Dedifferentiated amniotic fluid mesenchymal stem cell (primary cell): ENCODE measurements at regions not wholly inside any gene's neighbourhood (a gene's known extent, or its start where the extent isn't known, plus 50 kb on each side); places are given as distances from the start of the nearest gene placed in this dataset.
A peak's percentile ranks its signal among the peaks of the same experiment; 100 is the strongest.
"Not testable (repeated sequence)": the region's sequence is repeated elsewhere in the genome, so short reads cannot be mapped to it uniquely, and the experiment has no call there.

Experiments used
- DNase-seq: peaks from one replicate; pipeline ENCODE4 v3.0.0-alpha.2; 2016; ENCODE audit errors: extremely low spot score

DNA sequence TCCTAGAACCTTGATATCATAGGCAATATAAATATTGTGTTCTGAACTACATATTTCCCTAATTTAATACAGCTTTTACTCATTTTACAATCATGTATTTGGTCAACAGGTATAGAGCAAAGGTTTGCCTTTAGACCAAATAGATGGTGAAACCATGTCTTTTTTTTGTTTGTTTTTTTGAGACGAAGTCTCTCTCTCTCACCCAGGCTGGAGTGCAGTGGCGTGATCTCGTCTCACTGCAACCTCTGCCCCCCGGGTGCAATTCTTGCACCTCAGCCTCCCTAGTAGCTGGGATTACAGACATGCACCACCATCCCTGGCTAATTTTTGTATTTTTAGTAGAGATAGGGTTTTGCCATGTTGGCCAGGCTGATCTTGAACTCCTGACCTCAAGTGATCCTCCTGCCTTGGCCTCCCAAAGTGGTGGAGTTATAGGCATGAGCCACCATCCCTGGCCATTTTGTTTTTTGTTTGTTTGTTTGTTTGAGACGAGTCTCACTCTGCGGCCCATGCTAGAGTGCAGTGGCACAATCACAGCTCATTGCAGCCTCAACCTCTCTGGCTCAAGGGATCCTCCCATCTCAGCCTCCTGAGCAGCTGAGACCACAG, 243.7 kb upstream of the FOXN3 start:
- not testable (repeated sequence) for DNase-seq

DNA sequence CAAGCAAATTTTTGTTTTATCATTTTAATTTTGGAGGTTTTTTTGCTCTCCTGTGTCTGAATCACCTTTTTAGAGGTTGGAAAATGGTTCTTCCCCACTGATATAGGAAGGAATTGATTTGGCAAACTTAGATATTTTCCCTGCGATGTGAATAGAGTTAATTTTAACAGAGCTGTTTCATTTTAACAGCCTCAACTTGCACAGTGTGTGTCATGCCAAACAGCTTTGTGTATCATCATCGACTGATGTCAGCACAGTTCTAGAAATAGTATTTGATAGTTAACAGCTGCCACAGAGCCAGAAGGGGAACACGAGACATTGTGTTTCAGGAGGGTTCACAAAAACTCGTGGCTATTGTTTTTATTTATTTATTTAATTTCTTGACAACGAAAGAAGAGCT, 243.1 kb upstream of the FOXN3 start:
- DNase-seq, result peak; percentile 63

DNA sequence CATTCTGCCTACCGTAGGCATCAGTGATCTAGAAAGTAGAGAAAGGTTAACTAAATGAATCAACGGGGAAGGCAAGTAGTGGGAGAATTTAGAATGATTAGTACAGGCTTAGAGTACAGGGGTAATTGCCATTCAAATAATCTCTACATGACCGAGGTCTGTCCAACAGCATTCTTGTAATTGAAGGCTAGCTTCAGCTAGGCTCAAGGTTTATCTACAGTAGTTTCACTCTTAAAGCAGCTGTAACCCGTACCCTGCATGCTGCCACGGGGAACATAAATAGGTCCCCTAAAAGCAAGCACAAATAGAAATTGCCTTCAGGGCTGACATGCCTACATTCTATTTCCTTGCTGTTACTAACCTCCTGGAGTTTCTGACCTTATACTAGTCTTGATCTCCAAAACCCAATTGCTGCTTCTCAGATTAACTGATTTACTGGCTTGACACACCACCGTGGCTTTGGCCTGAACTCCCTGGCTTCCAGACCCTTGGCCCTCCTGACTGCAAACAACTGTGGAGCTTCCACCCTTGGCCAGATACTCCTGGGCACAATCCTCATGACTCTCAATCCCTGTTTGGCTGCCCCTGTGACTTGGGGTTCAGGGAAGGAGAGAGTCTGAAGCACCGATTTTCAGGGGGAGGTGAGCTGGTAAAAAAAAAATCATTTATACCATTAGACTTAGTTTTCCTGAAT, 242.1 kb upstream of the FOXN3 start:
- no peak for DNase-seq

DNA sequence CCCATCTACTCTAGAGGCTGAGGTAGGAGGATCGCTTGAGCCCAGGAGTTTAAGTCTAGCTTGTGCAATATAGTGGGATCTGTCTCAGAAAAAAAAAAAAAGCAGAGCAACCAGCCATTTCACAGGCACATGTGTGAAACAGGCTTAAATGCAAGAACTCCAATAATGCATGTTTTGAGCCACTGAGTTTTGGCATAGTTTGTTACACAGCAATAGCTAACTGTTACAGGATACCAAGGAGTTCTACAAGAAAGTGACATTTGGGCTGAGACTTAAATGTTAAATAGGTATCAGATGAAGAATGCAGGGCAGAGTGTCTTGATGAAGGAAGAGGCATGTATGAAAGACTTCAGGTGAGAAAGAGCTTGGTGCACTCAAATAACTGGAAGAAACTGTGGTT, 240.0 kb upstream of the FOXN3 start:
- DNase-seq, result no peak

DNA sequence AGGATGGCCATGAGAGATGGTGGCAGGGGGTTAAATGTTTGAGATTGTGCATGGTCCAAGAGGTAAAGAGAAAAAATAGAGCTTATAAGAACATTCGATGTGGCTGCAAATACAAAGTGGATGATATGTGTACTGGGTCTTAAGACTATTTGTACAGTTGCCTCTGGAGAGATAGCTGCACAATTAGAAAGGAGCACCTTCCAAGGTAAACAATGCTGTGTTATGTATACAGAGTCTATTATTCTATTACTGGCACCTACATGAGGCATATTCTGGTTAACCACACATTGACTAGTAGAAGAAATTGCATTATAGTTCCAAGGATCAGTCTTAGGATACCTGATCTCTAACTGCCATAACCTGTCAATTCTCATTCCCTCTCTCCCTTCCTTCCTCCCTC, 238.0 kb upstream of the FOXN3 start:
- no peak for DNase-seq

DNA sequence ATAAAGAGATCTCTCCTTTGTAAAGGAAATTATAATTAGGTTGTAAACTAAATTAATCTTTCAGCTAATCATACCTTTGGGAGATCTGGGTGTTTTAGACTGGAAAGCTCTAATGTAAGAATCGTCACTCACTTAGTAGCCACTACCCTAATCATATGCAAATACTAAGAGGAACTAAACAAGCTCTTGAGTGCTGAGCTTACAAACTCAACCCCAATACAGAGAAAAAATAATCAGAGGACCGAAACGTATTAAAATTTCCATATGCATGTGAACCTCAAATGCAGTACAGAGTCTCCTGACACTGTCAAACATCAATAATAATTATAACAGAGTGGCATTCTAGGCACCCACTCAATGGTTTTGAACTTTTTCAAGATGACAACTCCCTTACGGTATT, 235.3 kb upstream of the FOXN3 start:
- DNase-seq, result no peak

DNA sequence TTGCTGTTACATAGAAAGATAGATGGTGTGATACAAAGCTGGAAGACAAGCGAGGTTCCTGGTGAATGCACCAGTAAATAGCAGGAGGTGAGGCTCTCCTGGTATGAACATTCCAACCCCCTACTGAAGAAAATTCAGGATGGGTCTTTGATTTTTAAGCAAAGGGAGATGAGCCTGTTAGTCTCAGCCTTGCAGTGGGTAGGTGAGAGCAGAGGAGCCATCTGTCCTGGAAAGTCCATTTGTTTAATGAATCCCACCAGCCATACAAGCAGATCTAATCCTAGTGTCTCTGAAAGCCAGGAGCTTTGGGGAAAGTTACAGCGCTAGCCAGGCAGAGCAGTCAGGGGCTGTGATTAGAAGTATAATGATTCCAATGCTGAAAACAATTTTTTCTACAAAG, 234.8 kb upstream of the FOXN3 start:
- DNase-seq, result no peak

DNA sequence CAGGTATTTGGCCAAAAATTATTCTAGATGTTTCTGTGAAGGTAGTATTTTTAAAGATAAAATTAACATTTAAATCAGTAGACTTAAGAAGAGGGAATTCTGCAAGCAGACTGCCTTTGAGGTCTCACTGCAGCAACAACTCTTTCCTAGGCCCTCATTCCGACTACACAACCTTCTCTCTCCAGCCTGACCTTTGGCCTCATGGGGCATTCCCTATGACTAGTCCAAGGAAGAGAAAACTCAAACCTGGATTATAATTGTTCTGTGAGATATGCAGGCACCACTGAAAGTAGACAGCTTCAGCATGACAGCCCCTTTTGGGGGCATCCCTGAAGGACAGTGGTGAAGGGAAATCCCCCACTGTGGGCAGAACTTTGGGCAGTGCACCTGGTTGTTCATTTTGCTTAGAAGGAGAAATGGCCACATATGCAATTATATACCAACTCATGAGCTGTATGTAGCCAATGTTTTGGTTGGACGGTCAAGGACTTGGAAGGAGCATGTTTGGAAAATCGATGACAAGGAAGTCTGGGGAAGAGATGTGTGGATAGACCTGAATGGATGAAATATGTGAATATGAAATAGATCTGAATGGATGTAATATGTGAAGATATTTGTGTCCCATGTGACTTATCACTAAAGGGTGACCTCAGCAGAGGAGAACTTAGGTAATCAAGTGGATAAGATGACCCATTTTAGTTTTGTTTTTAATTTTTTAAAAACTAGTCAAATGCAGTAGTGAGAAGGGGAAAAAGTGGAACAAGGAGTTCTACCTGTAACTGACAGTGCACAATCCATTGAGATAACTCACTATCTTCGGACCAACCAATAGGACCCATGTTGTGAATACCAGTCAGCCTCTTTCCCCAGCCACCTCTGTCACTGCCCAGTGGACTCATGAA, 233.3 kb upstream of the FOXN3 start:
- DNase-seq, result no peak

DNA sequence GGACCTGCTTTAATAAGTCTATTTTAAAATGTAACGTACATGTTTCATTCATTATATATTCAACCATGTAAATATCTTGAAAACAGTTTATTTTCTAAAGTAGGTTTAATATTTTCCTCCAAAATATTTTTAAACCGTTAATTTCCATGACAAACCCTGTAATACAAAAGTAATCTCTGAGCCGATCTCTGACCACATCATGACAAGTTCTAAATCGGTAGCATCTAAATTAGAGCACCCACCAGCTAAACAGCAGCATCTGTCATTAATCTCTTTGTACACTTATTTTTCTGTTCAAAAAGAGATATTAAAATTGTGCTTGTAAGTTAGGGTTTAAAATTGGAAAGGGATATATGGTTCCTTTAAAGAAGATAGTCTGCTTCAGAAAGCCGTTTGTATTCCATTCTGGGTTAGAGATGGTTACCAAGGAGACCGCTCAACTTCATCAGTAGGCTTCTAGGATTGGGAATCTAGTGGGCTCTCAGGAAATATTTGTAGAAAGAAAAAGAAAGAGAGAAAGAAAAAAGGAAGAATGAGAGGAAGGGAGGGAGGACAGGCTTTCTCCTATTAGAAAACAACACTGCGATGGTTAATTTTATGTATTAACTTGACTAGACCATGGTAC, 232.5 kb upstream of the FOXN3 start:
- DNase-seq, result no peak

DNA sequence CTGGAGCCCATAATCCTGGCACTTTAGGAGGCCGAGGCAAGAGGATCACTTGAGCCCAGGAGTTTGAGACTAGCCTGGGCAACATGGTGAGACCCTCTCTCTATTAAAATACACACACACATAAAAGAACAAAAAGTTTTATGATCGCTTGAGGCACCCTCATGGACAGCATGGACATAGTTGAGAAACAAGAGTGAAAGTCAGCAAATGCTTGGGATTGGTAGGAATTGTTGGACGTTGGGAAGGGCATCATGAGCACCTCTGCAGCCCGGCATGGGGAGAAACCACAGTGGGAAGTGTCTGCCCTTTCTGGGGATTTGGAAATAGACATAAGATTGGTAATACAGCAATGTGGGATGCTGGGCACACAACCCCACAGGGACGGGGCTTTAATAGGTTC, 231.9 kb upstream of the FOXN3 start:
- DNase-seq, result no peak

DNA sequence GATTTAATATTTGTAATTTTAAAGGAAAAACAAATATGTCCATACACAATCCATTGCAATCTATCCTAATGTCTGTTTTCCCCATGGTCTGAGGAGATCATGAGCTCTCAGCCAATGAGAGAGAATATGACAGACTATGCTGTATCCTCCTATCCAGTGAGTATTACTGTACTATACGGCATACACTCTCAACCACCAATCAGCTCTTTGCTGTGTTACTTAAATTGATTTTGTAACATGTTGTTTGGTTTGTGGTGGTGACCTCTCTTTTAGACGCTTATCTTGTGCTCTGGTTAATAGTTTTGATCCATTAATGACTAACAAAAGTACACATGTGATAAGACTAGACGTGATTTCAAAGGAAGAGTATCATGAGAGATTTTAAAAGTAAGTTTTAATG, 231.5 kb upstream of the FOXN3 start:
- no peak for DNase-seq

DNA sequence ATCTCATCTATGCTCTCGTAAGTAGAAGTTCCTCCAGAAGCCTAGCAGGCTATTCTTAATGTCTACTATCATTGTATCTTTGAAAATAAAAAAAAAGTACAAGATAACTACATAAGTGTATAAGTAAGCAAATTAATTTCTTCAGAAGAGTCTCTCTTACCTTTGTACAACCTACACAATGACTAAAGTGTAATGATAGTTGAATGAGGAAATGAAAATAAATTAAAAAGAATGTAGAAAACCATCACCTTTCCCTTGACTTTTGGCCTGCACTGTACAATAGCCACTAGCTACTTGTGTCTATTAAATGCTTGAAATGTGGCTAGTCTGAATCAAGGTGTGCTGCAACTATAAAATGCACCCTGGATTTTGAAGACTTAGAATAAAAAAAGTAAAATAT, 229.9 kb upstream of the FOXN3 start:
- no peak for DNase-seq

DNA sequence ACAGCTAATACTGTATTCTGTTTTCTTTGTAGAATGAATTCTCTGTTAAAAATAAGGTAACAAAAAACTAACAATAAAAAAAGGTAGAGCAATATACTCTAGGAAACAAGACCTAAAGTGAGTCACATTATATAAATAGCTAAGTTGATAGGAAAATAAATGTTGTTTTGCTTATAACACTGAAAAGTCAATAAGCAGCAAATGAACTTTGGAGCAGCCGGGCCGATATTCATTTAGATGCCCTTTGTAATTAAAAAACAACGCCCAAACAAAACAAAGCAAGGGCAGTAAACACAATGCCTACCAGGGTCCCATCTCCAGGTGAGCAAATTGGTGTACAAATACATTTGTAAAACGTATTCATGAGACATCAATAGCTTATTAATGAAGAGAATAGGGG, 227.6 kb upstream of the FOXN3 start:
- DNase-seq, result no peak

DNA sequence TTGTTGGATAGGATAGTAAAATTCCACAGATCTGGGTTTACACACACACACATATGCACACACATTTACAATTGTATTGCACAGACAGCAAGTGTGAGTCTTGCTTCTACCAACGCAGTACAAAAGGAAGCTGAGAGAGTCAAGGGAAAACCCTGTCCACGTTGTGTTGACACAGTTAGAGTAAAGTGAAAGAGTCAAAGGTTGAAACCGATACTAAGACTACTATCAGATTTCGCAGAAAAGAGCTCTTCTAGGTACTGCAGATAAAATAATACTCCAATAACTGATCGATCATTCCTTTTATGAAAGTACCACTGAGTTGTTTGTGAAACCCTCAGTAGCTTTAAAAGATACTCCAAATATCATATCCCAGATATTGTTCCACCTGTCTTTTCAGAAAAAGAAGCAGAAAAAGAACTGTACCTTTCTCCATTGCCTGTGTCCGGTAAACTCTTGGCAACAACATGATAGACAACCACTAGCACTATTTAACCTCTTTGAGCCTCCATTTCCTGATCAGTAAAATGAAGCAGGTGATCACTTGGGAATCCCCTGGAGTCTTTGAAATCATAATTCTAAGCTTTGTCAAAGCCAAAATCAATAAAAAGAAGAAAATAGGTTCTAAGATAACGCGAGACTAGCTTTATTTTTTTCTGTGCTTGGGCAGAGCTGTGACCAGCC, 224.6 kb upstream of the FOXN3 start:
- DNase-seq, result no peak

DNA sequence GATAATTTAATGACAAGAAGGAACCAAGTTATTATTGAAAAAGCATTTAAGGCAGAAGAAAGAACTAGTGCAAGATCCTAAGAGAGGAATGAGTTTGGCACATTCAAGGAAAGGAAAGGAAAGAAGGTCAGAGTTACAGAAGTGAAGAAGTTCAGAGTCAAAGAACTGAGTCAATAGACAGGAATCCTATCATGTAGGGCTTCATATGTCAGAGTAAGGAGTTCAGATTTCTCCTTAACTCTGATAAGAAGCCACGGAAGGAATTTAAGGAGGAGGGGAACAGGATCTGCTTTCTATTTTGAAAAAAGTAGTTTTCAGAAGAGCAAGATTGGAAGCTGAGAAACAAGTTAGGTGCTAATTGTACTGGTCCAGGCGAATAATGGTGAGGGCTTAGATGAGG, 223.1 kb upstream of the FOXN3 start:
- DNase-seq, result no peak

DNA sequence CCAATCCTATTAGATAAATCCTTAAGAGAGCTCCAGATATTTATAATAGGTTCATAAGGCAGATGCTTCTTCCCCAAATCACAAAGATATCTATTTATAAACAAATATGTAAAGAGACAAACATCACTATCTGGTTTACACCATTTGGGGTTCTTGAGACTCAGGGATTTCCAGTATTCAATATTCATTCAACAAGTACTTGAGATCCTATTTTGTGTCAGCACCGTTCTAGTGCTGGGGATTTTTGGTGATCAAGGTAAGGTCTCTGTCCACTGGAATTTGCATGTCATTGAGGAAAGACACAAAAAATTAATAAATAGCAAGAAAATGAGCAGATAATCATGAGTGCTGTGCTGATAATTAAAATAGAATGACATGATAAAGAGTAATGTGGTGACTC, 222.7 kb upstream of the FOXN3 start:
- DNase-seq, result no peak

DNA sequence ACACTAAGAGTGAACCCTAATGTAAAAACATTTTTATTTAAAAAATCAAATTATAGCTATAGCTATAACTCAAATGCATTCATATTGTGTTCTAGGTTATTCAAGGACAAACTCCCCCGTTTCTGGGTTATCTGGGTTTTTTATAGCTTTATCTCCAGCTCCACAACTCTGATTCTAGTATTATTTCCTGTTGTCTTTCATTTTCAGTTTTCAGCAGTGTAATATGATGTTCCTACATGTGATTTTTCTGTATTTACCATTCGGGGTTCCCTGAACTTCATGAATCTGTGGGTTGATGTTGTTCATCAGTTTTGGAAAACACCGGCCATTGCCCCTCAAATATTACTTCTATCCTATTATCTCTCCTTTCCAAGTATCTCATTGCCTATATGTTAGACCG, 221.9 kb upstream of the FOXN3 start:
- no peak for DNase-seq

DNA sequence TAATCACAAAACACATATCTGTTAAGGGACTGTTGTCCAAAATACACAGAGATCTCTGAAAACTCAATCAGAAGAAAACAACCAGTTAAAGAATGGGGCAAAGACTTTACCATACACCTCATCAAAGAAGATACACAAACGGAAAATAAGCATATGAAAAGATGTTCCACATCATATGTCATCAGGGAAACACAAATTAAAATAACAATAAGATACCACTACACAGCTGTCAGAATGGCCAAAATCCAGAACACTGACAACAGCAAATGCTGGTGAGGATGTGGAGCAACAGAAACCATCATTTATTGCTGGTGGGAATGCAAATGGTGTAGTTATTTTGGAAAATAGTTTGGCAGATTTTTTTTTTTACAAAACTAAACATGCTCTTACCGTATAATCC, 220.5 kb upstream of the FOXN3 start:
- no peak for DNase-seq

DNA sequence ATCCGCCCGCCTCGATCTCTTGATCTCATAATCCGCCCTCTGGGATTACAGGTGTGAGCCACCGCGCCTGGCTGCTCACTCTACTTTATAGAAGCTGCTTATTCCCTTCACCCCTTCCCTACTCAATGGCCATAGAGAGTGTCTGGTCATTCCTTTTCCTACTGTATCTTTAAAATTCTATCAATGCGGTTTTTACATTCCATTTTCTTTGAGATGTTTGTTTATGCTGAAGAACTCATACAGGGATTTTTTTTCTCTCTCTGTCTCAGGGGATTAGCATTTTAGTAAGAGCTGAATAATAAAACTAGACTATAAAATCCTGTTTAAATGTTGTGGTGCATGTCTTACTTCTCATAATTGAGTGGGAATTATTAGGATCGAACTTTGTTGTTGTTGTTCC, 218.6 kb upstream of the FOXN3 start:
- peak; percentile 26 for DNase-seq

DNA sequence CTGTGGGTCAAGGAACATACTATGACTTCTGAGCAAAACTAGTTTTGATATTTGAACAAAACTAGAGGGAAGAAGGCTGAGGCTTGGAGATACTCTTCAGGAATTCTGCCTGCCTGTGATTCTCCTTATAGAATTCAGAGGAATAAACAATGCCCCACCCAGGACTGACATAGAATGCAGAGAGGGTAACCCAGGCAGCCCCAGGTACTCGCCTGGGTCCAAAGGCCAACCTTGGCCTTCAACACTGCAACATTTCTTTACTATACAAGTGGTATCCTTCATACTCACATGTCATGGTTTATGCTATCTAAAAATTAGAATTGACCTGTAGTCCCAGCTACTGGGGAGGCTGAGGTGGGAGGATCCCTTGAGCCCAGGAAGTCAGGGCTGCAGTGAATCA, 217.0 kb upstream of the FOXN3 start:
- DNase-seq, result no peak

DNA sequence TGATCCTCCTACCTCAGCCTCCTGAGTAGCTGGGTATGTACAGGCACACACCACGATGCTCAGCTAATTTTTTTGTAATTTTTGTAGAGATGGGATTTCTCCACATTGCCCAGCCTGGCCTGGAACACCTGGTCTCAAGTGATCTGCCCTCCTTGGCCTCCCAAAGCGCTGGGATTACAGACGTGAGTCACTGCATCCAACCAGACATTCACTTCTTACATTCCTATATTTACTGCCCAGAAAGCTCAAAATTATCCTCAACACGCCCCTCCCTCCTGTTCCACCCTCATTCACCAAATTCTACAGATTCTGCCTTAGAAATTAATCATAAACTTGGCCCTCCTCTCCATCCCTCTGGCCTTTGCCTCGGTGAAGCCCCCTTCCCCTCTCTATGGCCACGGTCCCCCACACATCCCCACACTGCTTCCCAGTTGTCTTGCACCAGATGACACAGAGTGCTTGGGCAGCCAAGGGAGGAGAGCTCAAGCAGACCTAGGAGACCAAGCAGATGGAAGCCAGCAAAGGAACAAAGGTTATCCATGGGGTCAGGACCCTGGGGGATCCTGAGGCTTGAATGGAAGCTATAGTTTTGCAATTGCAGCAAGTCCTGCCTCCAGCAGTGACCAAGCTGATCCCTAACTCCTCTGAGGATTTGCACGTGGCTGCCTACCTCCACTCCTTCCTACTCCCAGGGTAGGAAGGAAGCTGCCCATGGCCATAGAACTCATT, 213.2 kb upstream of the FOXN3 start:
- DNase-seq, result no peak
